IPS-NIHi7 (cell line): ENCODE measurements at regions not wholly inside any gene's neighbourhood (a gene's known extent, or its start where the extent isn't known, plus 50 kb on each side); places are given as distances from the start of the nearest gene placed in this dataset.
"Not testable (repeated sequence)": the region's sequence is repeated elsewhere in the genome, so short reads cannot be mapped to it uniquely, and the experiment has no call there.

Experiments used
- DNase-seq: peaks from one replicate; pipeline ENCODE4 v3.0.0; 2012; ENCODE audit warnings: mixed read lengths; ENCODE audit errors: extremely low spot score

DNA sequence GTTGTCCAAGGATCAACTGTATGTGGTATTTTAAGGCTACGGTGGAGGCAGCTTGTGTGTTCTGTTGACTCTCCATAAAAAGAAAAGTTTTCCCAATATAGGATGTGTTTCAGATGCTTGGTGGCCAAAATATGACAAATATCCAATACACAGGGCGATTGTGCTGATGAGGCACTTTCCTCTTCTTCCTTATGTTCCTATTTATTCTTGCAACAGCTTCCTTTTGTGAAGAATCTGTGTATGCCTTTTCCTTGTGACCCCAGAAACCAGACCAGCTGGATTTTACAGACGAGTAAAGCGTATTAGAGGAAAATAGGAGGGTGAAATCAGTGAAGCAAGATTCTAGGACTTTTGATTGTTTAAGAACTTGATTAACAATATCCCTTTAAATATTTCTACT is 452.0 kb downstream of the DMAC1 start:
- DNase-seq: no peak

DNA sequence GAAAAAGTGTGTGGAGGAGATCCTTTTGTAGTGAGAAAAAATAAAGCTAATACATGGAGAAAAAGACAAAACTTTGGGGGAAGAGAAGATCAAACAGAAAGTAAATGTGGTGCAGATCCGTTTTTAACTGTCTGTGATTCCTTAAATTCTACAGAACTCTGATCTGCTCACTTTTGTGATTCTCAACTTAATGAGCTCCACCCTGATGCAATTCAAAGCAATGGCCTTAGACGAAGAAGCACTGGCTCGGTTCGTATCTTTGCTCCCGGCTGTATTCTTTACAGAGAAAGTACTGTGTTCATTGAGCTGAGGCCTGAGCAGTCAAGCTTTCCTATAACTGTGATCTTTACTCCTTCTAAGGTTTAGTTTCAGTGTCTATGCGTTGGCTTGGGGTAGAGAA is 453.4 kb downstream of the DMAC1 start:
- DNase-seq: no peak

DNA sequence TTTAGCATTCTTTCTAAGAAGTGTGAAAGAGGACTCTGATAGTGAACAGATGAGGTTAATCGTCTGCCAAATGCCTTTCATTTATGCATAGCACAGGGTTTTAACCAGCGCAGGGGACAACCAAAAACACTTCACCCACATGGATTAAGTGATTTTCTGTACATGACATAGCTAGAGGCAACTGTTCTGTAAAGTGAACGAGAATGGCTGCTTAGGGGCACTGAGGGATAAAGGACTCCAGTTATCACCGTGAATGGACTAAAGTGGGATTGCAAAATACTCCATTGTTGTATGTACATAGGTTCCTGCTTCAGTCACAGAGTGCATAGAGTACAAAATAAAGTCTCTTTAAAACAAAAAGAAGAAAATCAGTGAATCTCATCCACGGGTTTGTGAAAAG is 456.8 kb downstream of the DMAC1 start:
- DNase-seq: no peak

DNA sequence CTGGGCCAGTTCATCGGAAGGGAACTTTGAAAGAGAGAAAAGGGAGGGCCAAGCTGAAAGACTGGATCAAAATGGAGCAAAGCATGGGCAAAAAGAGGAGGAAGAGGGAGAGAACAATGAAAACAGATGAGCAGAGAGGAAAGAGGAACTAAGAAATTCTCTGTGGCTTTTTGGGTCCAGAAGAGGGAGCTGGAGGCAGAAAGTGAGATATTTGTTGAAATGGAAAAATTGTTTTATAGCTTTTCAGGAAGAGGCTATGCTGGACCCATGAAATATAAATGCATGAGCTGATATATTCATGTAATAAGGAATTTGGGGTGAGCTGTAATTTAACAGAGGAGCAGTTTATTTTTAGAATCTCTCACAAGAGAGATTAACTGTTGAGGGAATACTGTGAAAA is 457.3 kb downstream of the DMAC1 start:
- DNase-seq: no peak

DNA sequence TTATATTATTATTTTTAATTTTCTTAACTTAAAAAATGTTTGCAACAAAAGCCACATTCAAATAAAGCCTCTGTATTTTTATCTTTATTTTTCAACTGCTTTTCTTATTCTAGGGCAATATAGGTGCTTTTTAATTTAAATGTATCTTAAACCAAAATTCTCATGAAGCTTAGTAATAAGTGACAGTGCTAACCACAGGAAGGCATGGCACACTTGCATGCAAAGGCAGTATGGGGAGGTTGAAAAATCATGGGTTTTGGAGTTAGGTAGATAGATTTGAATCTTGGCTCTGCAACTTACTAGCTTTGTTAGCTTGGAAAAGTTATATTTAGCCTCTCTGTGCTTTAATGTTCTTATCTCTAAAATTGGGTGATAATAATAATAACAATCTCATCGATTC is 458.0 kb downstream of the DMAC1 start:
- DNase-seq: no peak

DNA sequence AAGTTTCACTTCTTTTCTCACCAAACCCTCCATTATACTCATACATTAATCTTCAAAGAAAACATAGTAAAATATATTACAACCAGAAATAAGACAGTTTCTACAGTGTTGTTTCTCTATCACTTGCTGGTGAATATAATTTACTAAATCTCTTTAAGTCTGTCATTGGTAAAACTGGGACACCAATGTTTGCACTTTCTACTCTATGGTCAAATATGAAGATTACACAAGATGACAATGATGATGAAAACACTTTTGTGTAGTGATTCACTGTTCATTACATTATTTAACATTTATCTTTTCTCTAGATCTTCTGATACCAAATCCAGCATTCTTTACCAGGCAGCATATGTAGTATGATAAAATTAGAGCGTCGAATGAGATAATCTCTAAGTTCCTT is 459.1 kb downstream of the DMAC1 start:
- DNase-seq: no peak

DNA sequence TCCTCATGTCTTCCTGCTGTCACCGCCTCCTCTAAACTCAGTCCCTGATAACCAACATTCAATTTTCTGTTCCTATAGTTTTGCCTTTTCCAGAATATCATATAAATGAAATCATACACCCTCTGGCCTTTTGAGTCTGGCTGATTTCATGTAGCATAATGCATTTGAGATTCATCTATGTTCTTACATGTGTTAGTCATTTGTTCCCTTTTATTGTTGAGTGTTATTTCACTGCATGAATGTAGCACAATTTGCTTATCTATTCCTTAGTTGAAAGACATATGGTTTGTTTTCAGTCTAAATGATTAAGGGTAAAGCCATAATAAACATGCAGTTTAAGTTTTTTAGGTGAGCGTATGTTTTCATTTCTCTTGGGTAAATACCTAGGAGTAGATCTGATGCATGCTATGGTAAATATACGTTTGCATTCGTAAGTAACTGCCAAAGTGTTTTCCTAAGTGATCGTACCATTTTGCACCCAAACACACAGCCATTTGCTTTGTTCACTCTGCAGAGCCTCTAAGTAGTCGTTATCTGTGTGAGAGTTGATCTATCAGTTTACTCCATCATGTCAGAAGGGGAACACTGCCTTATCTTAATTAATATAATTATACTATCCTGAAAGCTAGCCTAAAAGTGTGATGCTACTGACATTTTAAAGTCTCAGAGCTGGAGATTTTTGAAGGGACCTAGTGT is 460.8 kb downstream of the DMAC1 start:
- no peak for DNase-seq

DNA sequence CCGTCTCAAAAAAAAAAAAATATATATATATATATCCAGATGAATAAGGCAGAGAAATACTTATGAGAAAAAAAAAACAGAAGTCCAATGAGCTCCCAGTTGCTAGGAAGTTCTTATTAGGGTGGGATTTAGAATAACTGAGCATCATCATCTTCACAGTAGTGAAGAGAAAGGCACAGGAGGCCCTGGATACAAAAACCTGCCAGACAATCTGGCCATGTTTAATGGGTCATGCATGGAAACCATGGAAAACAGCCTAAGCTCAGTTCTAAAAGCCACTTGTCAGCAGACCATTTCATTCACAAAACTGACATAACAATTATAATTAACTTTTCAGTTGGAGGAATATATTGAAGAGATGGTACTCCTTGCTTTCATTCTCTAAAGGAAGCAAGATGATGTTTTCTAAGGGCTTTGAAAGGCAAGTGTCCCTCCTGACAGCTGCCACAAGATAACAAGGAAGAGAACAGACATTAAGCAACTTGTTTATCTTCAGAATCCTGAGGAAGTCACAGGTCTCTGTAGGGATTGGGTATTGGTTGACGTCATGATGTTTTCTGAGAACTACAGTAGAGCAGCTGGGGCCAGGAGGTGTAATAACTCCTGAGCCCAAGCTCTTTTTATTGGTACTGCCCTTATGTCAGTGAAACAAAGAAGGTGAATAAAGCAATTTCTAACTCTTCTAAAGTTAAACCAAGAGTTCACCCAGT is 463.1 kb downstream of the DMAC1 start:
- no peak for DNase-seq

DNA sequence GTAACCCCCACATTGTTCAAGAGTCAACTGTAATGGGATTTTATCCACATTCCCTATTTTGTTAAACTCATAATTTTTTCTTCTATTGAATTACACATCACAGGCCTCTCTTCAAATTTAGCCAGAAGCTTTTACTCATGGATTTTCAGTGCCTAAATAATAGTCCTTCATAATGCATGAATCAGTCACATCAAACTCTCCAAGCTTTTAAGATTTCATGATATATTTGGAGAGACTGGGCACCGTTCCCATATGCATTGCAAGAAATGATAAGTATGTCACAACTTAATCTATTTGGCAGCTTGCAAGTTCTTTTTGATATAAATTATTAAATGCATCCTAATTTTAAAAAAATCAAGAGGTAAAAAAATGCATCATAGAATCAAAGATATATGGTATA is 465.9 kb downstream of the DMAC1 start:
- DNase-seq: no peak

DNA sequence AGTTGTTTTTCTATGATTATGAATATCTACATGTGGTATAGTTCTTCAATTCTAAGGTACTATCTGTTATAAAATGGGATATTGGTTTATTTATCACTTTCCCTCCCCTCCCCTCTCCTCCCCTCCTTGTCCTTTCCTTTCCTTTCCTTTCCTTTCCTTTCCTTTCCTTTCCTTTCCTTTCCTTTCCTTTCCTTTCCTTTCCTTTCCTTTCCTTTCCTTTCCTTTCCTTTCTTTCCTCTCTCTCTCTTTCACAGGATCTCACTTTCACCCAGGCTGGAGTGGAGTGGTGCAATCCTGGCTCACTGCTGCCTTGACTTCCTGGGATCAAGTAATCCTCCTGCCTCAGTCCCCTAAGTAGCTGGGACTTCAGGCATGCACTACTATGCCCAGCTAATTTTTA is 466.8 kb downstream of the DMAC1 start:
- no peak for DNase-seq

DNA sequence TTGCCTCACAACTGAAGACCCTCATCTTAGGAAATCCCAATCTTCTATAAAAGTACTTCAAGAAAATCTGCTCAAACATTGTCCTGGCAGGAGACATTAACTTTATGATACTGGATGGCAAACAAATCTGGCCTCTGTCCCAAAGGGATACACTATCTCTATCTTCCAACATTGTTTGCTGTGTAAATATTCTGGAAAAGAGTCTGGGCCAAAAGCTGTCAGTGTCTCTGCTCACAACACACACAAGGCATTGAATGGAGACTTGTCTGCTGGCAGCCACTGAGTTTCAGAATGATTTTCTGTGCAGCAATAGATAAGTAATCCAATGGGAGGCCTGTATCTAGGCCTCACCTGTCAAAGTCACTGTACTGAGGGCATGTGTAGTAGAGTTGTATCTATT is 471.1 kb downstream of the DMAC1 start:
- no peak for DNase-seq

DNA sequence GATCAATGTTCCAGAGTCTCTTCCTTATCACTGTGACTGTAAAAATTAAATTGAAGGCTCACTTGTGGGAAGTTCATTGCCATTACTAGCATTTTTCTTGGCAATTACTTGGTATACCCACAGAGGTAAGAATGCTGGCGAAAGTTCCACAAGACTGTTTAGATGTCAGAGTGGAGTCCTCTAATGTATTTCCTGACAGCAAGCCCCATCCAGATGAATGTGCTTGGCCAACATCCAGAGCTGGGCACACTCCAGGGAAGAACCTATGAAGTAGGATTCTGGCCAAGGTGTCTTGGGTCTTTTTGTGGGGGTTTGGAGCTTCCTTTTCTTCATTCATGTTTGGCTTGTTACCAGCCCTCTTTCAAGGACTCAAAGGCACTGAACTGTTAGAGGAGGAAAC is 473.6 kb downstream of the DMAC1 start:
- no peak for DNase-seq

DNA sequence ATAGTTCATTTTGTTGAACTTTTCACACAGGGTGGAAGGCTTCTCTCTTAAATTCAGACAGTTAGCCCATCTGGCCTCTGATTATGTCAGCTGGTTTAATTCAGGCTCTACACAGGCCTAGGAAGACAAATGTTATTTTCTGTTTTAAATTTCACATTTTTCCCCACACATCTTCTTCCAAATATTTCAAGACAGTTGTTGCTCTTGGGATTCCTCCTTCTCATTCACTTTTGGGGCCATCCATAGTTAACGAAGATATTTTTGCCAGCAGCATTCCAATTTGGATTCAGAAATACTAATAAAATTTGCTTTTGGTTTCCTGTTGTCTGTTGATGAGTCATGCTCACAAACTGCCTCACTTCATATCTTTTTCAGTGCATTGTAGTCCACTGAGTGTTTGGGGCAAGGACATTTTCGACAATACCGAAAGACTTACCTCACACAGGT is 475.4 kb downstream of the DMAC1 start:
- DNase-seq: no peak

DNA sequence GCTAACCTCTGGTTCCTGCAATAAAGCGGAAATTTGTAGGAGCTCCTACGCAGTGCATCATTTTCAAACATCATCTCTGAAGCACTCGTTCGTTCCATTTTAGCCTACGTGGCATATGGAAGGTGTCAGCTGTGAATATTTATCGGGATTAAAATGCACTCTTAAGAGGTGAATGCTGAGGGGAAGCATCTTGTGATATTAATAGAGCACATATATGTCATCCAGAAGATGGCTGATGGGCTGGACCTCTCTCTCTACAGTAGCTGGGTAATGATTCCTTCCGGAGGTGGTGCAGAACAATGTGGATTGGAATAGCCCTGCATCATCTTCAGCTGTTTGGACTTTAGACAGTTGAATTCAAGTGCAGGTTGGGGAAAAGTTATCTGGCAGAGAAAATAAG is 478.7 kb downstream of the DMAC1 start:
- no peak for DNase-seq

DNA sequence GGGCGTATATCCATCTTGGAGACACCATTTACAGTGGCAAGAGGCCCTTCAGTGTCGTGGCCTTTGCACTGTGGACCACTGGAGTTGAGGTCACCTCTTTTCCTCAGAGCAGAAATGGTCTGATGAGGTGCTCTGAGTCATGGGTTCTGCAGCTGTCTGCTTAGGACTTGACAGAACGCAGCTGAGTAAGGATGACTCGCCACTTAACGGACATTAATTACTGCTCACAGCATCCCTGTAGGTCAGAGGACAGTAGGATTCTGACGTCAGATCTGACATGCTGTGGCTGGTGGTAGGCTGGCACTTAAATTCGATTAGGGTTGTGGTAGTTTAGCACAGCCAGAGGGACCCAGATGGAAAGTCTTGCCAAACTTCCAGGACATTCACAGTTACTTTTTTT is 479.4 kb downstream of the DMAC1 start:
- DNase-seq: peak; percentile 22

DNA sequence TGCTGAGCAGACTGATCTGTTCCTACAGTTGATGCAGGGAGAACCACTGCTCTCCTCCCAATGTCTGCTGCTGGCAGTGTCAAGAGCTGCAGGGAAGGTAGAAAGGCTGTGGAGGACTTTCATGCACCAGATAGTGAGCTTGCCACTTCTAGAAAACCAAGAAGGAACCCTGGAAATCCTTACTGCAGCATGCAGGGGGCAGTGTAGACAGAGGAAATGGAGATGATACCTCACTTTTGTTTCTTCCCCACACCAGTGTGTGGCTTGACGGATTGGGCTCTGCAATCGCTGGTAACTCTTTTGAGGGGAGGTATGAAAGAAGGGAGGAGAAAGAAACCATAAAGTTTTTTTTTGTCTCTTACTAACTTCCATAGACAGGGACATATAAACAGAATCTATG is 480.7 kb downstream of the DMAC1 start:
- peak; percentile 60 for DNase-seq

DNA sequence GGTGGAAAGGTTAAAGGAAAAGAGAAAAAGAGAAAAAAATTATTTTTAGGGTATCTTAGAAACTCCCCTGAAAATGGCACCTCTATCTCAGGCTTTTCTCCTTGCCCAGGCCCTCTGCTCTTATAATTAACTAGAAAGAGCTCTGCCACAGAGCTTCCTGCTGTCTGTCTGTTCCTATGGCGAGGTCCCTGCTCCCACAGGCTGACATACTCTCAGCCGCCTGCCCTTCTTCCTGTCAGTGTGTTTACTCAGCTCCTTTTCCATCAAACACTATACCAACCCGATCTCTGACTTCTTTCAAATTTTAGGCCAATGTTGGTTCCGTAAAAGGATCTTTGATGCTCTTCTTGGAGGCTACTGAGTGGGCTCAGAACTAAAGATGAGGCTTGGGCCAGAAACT is 482.6 kb downstream of the DMAC1 start:
- no peak for DNase-seq

DNA sequence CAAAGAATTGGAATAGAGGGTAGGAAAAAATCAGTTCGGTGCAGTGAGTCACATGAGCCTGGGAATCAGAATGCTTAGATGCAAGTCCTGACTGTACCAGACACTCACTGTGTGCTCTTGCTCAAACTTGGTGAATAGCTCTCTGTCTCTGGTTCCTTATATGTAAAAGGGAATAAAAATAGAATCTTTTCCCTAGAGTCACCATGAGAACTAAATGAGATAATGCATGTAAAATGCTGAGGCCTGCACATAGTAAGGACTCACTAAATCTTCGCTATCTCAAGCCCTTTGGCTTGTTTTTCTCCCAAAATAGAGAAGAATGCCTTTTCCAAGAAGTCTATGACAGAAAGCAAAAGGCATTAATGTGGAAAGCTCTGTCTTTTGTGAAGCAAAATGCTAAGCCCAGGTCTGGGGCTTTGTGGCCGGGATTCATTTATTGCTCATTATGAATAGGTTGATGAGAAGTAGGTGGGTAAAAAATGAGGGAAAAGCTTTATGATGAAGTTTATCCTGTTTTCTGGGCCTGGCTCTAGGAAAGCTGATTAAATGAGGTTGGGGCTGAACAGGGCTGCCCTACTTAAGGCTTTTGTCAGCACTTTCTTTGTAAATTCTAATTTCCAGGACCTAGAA is 483.3 kb downstream of the DMAC1 start:
- DNase-seq: no peak

DNA sequence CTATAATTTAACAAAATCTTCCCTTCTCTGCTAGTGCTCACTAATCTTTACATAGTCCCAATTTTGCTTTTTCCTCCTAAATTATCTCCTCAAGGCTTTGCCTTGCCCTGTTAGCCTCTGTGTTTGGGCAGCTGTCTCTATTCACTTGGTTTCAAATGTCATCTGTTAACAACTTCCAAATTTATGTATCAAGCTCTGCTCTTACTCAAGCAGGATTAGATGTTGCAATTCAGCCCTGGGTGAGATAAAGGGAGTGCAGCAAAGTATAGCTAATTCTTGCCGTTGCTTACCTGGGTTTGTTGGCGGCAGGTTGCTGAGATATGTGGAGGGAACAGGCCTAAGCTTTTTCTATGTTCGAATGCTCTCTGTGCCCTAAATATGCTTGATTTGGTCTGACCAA is 483.8 kb downstream of the DMAC1 start:
- no peak for DNase-seq

DNA sequence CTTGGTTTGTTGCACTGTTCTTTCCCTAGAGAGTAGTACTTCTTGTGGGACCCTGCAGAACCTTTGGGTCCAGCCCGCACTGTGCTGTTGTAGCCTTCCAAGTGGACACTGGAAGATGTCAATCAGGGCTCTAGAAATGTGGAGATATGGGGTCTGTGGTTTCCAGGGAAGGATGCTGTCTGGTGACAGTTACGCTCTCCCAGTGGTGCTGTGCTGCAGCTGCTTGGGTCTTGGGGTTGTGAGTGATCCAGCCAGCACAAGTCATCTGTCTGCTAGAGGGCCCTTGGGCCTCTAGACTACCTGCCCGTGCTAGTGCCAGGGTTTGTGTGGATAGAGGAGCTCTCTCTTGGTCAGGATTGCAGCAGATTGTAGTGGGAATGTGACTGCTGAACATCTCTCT is 484.5 kb downstream of the DMAC1 start:
- no peak for DNase-seq

DNA sequence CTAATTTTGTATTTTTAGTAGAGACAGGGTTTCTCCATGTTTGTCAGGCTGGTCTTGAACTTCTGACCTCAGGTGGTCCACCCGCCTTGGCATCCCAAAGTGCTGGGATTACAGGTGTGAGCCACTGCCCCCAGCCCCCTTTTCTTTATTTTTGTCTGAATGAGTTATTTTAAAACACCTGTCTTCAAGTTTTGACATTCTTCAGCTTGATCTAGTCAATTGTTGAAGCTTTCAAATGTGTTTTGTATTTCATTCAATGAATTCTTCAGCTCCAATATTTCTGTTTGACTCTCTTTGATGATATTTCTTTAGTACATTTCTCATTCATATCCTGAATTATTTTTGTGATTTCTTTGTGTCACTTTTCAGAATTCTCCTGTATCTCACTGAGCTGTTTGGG is 486.2 kb downstream of the DMAC1 start:
- no peak for DNase-seq

DNA sequence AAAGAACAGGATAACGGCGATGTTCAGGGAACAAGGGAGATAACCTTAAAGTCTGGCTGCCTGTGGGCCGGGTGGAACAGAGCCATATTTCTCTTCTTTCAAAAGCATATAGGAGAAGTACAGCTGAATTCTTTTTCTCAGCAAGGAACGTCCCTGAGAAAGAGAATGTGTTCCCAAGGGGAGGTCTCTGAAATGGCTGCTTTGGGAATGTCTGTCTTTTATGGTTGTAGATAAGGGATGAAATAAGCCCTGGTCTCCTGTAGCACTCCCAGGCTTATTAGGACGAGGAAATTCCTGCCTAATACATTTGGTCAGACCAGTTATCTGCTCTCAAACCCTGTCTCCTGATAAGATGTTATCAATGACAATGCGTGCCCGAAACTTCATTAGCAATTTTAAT is 490.5 kb downstream of the DMAC1 start:
- DNase-seq: not testable (repeated sequence)

DNA sequence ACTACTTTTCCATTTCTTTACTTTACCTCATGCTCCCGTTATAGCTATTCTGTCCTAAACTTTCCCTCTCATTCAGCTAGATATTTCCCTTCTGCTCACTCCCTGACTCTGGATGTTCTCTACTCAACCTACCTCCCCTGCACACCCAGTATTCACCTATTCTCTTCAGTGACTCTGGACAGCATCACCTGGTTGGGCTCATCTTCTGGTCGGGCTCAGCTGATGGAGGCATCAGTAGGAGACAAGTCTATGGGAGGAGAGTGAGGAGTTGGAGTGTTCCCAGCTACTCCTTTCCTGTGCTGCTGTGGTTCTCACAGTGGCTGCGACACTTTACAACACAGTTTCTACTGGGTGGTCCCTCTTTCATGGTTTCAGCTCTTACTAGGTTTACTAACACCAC is 493.9 kb downstream of the DMAC1 start:
- DNase-seq: no peak
